Panc1 (cell line): ENCODE measurements at regions not wholly inside any gene's neighbourhood (a gene's known extent, or its start where the extent isn't known, plus 50 kb on each side); places are given as distances from the start of the nearest gene placed in this dataset.

ENCODE experiments used
- ATAC-seq: fragments of 200-7000 bp; cut with Tn5 transposase; 2 replicates; pipeline ENCODE4 v1.9.1; 2020; ENCODE audit warnings: mild to moderate bottlenecking, moderate library complexity
- BruUV-seq: library from RNA; stranded (reverse); fragments of 400-500 nt; replicated peaks from 2 replicates; lab custom pipeline; 2021; lab: Mats Ljungman, UMichigan
- CTCF ChIA-PET: fragments of 300-600 bp; sonication (Branson Sonifier 250); formaldehyde crosslinking; loops from one replicate; lab custom pipeline; 2022; ENCODE audit warnings: antibody characterized with exemption; lab: Charles Lee
- POLR2A ChIA-PET: fragments of 300-600 bp; sonication (Branson Sonifier 250); formaldehyde crosslinking; loops from one replicate; lab custom pipeline; 2022; ENCODE audit warnings: antibody characterized with exemption; lab: Charles Lee
- DNase-seq: peaks from one replicate; pipeline ENCODE4 v3.0.0-alpha.2; 2010; ENCODE audit warnings: low read depth, low spot score
- H3K27ac ChIP-seq: 2 replicates; pipeline ENCODE4 v1.5.1; 2011; ENCODE audit warnings: mild to moderate bottlenecking, low read length, inconsistent platforms
- H3K27me3 ChIP-seq: fragments of 200-500 bp; sonication (Bioruptor generic); 2 replicates; pipeline ENCODE4 v1.6.0; 2014; ENCODE audit warnings: low read length, inconsistent platforms; ENCODE audit not compliant: control insufficient read depth, insufficient read depth
- H3K36me3 ChIP-seq: fragments of 200-500 bp; sonication (Bioruptor generic); 2 replicates; pipeline ENCODE4 v1.5.1; 2014; ENCODE audit warnings: inconsistent platforms, mild to moderate bottlenecking, low read length, moderate library complexity; ENCODE audit not compliant: control insufficient read depth, insufficient read depth
- H3K4me1 ChIP-seq: 2 replicates; pipeline ENCODE4 v1.5.1; 2011; ENCODE audit warnings: inconsistent platforms, mild to moderate bottlenecking, low read length, moderate library complexity; ENCODE audit not compliant: control insufficient read depth, insufficient read depth
- H3K4me3 ChIP-seq, 2 experiments: 2 replicates each; pipeline ENCODE4 v1.5.1; 2011 to 2012; ENCODE audit warnings: low read depth in 2 of 2, low read length in 2 of 2, mild to moderate bottlenecking in 2 of 2, inconsistent platforms in 1 of 2, moderate library complexity in 1 of 2
- H3K9me3 ChIP-seq: fragments of 200-500 bp; sonication (Bioruptor generic); 2 replicates; pipeline ENCODE4 v1.5.1; 2014; ENCODE audit warnings: low read depth, mild to moderate bottlenecking, inconsistent platforms, low read length, moderate library complexity; ENCODE audit not compliant: control insufficient read depth, insufficient read depth
- POLR2AphosphoS5 ChIP-seq: IDR thresholded peaks from 2 replicates; pipeline ENCODE4 v1.6.1; 2012; ENCODE audit warnings: mild to moderate bottlenecking, low read depth, low read length, moderate library complexity
- SIN3A ChIP-seq: IDR thresholded peaks from 2 replicates; pipeline ENCODE4 v1.6.1; 2012; ENCODE audit warnings: low read depth, mild to moderate bottlenecking, low read length, moderate library complexity, borderline replicate concordance; ENCODE audit not compliant: insufficient read depth
- TCF7L2 ChIP-seq: IDR thresholded peaks from 2 replicates; pipeline ENCODE4 v1.6.1; 2011; ENCODE audit warnings: mild to moderate bottlenecking, low read depth, low read length, inconsistent platforms
- in situ Hi-C: cut with HindIII; loops from 2 replicates; pipeline ENCODE4 v1.10.0; 2016; ENCODE audit warnings: low sequenced_read_pairs, low pct_unique_long_range_greater_than_20kb
- intact Hi-C: fragments of 100-400 bp; cut with micrococcal nuclease; formaldehyde crosslinking; loops from one replicate; pipeline ENCODE4 v1.10.0; 2022; ENCODE audit not compliant: unreplicated experiment
- TF ChIP-seq, protein P1 (sequence below): fragments of 450-650 bp; IDR thresholded peaks from 2 replicates; pipeline ENCODE4 v1.5.1; 2017; ENCODE audit warnings: mild to moderate bottlenecking
- TF ChIP-seq, protein P2 (sequence below), 2 experiments: IDR thresholded peaks; 2 replicates each; pipeline ENCODE4 v1.6.1; 2011 to 2012; ENCODE audit warnings: low read depth in 2 of 2, control low read depth in 1 of 2, low read length in 1 of 2, mild to moderate bottlenecking in 1 of 2, moderate library complexity in 1 of 2; ENCODE audit not compliant: insufficient read depth in 1 of 2

DNA sequence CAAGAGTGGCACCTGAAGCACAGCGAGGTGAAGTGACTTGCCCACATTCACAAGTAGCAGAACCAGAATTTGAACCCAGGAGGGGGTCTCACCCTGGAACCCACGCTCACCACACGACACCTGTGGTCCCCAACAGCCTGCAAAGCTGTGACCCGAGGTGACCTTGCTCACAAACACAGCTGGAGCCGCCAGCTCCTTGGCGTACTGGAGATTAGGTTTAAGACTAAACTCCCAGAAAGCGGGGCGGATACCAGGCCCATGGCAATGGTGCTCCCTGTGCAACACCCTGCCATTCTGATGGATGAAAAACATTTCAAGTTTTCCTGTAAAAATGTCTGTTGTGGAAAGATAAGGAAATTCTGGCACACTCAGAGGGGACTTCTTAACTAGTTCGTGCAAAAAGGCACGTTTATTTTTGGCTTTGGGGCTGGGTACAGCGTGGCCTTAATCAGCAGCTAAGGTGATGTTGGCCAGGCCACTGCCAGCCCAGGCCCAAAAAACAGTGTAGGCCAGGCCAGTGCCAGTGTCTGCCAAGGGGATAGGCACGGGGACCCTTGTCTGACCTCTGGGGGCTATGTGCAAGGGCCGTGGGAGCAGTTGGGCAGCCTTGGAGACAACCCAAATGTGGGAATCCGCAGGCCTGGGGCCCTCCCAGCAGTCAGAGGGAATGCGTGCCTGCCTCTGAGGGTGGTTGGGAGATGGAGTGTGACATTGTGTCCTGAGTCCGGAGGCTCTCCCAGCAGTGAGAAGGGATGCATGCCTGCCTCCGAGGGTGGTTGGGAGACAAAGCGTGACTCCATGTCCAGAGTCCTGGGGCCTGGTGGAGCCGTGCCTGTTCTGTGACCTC lies 185.0 kb upstream of the HS6ST1 start:
- intact Hi-C loops (no loop called here), in situ Hi-C loops (no loop called here)
- no TSS peak for BruUV-seq
- H3K4me1 ChIP-seq, result no peaks in the 10 kb centered on the region
- TF ChIP-seq, protein P1, sequence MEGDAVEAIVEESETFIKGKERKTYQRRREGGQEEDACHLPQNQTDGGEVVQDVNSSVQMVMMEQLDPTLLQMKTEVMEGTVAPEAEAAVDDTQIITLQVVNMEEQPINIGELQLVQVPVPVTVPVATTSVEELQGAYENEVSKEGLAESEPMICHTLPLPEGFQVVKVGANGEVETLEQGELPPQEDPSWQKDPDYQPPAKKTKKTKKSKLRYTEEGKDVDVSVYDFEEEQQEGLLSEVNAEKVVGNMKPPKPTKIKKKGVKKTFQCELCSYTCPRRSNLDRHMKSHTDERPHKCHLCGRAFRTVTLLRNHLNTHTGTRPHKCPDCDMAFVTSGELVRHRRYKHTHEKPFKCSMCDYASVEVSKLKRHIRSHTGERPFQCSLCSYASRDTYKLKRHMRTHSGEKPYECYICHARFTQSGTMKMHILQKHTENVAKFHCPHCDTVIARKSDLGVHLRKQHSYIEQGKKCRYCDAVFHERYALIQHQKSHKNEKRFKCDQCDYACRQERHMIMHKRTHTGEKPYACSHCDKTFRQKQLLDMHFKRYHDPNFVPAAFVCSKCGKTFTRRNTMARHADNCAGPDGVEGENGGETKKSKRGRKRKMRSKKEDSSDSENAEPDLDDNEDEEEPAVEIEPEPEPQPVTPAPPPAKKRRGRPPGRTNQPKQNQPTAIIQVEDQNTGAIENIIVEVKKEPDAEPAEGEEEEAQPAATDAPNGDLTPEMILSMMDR, result no peak
- no peak for TF ChIP-seq POLR2AphosphoS5
- TF ChIP-seq, protein P2, sequence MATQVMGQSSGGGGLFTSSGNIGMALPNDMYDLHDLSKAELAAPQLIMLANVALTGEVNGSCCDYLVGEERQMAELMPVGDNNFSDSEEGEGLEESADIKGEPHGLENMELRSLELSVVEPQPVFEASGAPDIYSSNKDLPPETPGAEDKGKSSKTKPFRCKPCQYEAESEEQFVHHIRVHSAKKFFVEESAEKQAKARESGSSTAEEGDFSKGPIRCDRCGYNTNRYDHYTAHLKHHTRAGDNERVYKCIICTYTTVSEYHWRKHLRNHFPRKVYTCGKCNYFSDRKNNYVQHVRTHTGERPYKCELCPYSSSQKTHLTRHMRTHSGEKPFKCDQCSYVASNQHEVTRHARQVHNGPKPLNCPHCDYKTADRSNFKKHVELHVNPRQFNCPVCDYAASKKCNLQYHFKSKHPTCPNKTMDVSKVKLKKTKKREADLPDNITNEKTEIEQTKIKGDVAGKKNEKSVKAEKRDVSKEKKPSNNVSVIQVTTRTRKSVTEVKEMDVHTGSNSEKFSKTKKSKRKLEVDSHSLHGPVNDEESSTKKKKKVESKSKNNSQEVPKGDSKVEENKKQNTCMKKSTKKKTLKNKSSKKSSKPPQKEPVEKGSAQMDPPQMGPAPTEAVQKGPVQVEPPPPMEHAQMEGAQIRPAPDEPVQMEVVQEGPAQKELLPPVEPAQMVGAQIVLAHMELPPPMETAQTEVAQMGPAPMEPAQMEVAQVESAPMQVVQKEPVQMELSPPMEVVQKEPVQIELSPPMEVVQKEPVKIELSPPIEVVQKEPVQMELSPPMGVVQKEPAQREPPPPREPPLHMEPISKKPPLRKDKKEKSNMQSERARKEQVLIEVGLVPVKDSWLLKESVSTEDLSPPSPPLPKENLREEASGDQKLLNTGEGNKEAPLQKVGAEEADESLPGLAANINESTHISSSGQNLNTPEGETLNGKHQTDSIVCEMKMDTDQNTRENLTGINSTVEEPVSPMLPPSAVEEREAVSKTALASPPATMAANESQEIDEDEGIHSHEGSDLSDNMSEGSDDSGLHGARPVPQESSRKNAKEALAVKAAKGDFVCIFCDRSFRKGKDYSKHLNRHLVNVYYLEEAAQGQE (IDR thresholded peaks at IDR 0.05; ENCODE audit: insufficient read depth in 1 of 2, low read depth in 2 of 2, low read length in 1 of 2), result no peak
- no peak for TF ChIP-seq TCF7L2
- no peak for TF ChIP-seq SIN3A
- POLR2A ChIA-PET, result no interaction called here
- ATAC-seq, result no peak
- H3K9me3 ChIP-seq, result no peaks in the 10 kb centered on the region
- CTCF ChIA-PET, result no interaction called here
- H3K27me3 ChIP-seq, result no peaks in the 10 kb centered on the region
- no peak overlapping the region for H3K4me3 ChIP-seq
- no peak for DNase-seq
- no peak overlapping the region for H3K27ac ChIP-seq
- H3K36me3 ChIP-seq, result no peaks in the 10 kb centered on the region

DNA sequence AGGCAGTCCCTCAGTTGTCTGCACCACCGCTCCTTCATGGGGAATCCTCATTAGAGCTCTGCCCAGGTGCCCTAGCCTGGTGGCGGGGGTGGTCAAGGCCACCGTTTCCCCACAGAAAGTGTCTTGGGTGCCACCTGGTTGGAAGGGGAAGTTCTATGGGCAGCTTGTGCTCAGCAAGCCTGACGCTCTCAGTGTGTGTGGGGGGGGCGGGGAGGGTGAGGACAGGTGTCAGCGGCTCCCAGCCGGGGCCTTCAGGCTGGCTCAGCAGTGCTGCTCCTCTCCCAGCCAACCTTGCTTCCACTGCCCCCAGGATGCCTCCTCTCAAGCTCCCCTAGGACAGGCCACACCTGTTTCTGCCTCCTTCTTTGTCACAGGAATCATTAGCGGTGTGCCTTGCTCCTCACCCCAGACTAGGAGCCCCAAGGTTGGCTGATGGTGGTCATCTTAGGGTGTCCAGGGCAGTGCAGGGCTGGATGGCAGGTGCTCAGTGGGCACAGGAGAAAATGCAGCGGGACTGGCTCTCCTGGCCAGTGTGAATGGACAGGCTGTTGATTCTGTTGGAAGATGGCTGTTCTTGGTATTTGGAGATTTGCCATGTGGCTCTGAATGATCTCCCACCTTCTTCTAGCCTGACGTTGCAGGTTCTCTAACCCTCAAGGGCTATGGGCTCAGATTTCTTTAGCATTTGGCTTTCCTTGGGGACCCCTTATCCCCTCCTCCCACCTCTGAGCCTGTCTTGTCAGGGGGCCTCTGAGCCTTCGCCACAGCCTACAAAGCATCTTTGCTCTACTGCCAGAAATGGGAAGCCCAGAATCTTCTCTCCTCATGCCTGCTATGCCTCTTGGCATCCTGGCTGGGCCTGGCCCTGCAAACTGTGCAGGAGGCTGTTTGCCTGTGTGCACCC lies 185.8 kb upstream of the HS6ST1 start:
- no peak for TF ChIP-seq TCF7L2
- Histone ChIP-seq H3K4me1 (no peaks in the 10 kb centered on the region), H3K27ac (no peak overlapping the region), H3K9me3 (no peaks in the 10 kb centered on the region), H3K27me3 (no peaks in the 10 kb centered on the region), H3K36me3 (no peaks in the 10 kb centered on the region), H3K4me3 (no peak overlapping the region)
- in situ Hi-C loops (no loop called here), intact Hi-C loops (no loop called here)
- ChIA-PET POLR2A (no interaction called here), CTCF (no interaction called here)
- ATAC-seq (no peak), DNase-seq (no peak)
- no TSS peak for BruUV-seq
